Mesenchymal stem cell (in vitro differentiated cells and primary cell): ENCODE measurements at regions not wholly inside any gene's neighbourhood (a gene's known extent, or its start where the extent isn't known, plus 50 kb on each side); places are given as distances from the start of the nearest gene placed in this dataset.
A peak's percentile ranks its signal among the peaks of the same experiment; 100 is the strongest.

Experiments used
- DNase-seq: peaks from one replicate; pipeline ENCODE4 v3.0.0-alpha.2; 2013
- H2AFZ ChIP-seq: one replicate; pipeline ENCODE4 v1.6.1; 2013; ENCODE audit warnings: low read depth, mild to moderate bottlenecking, control low read depth, inconsistent platforms, low read length, moderate library complexity
- H2AK5ac ChIP-seq: 2 replicates; pipeline ENCODE4 v1.6.1; 2013; ENCODE audit warnings: low read length, moderate library complexity, mild to moderate bottlenecking, inconsistent platforms; ENCODE audit not compliant: severe bottlenecking
- H2BK120ac ChIP-seq: one replicate; pipeline ENCODE4 v1.6.1; 2013; ENCODE audit warnings: low read depth, mild to moderate bottlenecking, inconsistent platforms, low read length, moderate library complexity
- H2BK12ac ChIP-seq, 2 experiments: one replicate each; pipeline ENCODE4 v1.6.1; 2013; ENCODE audit warnings: inconsistent platforms in 2 of 2, low read length in 2 of 2, mild to moderate bottlenecking in 2 of 2, moderate library complexity in 2 of 2, control low read depth in 1 of 2
- H2BK15ac ChIP-seq: one replicate; pipeline ENCODE4 v1.6.1; 2013; ENCODE audit warnings: mild to moderate bottlenecking, low read depth, inconsistent platforms; ENCODE audit not compliant: poor library complexity, severe bottlenecking
- H2BK5ac ChIP-seq: 2 replicates; pipeline ENCODE4 v1.6.1; 2013; ENCODE audit warnings: low read depth, mild to moderate bottlenecking, low read length, control low read depth, inconsistent platforms; ENCODE audit not compliant: poor library complexity, severe bottlenecking
- H3K14ac ChIP-seq, 2 experiments: one replicate each; pipeline ENCODE4 v1.6.1; 2013; ENCODE audit warnings: inconsistent platforms in 2 of 2, low read length in 2 of 2, control low read depth in 1 of 2, mild to moderate bottlenecking in 1 of 2, moderate library complexity in 1 of 2
- H3K18ac ChIP-seq, 2 experiments: one replicate each; pipeline ENCODE4 v1.6.1; 2013; ENCODE audit warnings: inconsistent platforms in 2 of 2, low read length in 2 of 2, control low read depth in 1 of 2, low read depth in 1 of 2, mild to moderate bottlenecking in 1 of 2
- H3K23ac ChIP-seq, 2 experiments: one replicate each; pipeline ENCODE4 v1.6.1; 2013; ENCODE audit warnings: inconsistent platforms in 2 of 2, low read length in 2 of 2, mild to moderate bottlenecking in 2 of 2, moderate library complexity in 2 of 2, control low read depth in 1 of 2
- H3K27ac ChIP-seq: 2 replicates; pipeline ENCODE4 v1.5.1; 2013; ENCODE audit warnings: mild to moderate bottlenecking, moderate library complexity, low read length, control low read depth, inconsistent platforms; ENCODE audit not compliant: poor library complexity, severe bottlenecking
- H3K27me3 ChIP-seq, 2 experiments: 2 replicates each; pipeline versions ENCODE4 v1.6.1 to v1.7.0; 2013; ENCODE audit warnings: low read length in 2 of 2, mild to moderate bottlenecking in 2 of 2, moderate library complexity in 2 of 2, control low read depth in 1 of 2, inconsistent platforms in 1 of 2; ENCODE audit not compliant: control insufficient read depth in 1 of 2, insufficient read depth in 1 of 2
- H3K36me3 ChIP-seq, 2 experiments: 2 replicates each; pipeline versions ENCODE4 v1.6.1 to v1.7.0; 2013; ENCODE audit warnings: low read length in 2 of 2, control low read depth in 1 of 2, inconsistent platforms in 1 of 2, low read depth in 1 of 2, mild to moderate bottlenecking in 1 of 2; ENCODE audit not compliant: insufficient read depth in 2 of 2, control insufficient read depth in 1 of 2
- H3K4ac ChIP-seq, 2 experiments: one replicate each; pipeline ENCODE4 v1.6.1; 2013; ENCODE audit warnings: inconsistent platforms in 2 of 2, low read length in 2 of 2, mild to moderate bottlenecking in 2 of 2, moderate library complexity in 2 of 2, control low read depth in 1 of 2, low read depth in 1 of 2
- H3K4me1 ChIP-seq: 2 replicates; pipeline ENCODE4 v1.6.1; 2013; ENCODE audit warnings: low read depth, low read length, control low read depth; ENCODE audit not compliant: control insufficient read depth, insufficient read depth
- H3K4me2 ChIP-seq: 2 replicates; pipeline ENCODE4 v1.6.1; 2013; ENCODE audit warnings: low read length, mild to moderate bottlenecking, inconsistent platforms; ENCODE audit not compliant: poor library complexity, severe bottlenecking
- H3K4me3 ChIP-seq, 2 experiments: 2 replicates each; pipeline versions ENCODE4 v1.5.1 to v1.7.0; 2013; ENCODE audit warnings: low read length in 2 of 2, mild to moderate bottlenecking in 2 of 2, control low read depth in 1 of 2, low read depth in 1 of 2; ENCODE audit not compliant: insufficient read depth in 1 of 2
- H3K79me1 ChIP-seq: replicated peaks from 2 replicates; pipeline ENCODE4 v1.6.1; 2013; ENCODE audit warnings: mild to moderate bottlenecking, control low read depth, low read length, inconsistent platforms; ENCODE audit not compliant: poor library complexity, severe bottlenecking
- H3K9ac ChIP-seq: 2 replicates; pipeline ENCODE4 v1.7.0; 2013; ENCODE audit warnings: mild to moderate bottlenecking, low read length, moderate library complexity
- H3K9me3 ChIP-seq: 2 replicates; pipeline ENCODE4 v1.7.0; 2013; ENCODE audit warnings: mild to moderate bottlenecking, low read length; ENCODE audit not compliant: control insufficient read depth
- H4K8ac ChIP-seq: one replicate; pipeline ENCODE4 v1.6.1; 2013; ENCODE audit warnings: inconsistent platforms, mild to moderate bottlenecking, low read length, moderate library complexity
- H4K91ac ChIP-seq: one replicate; pipeline ENCODE4 v1.6.1; 2013; ENCODE audit warnings: mild to moderate bottlenecking, low read length, inconsistent platforms
- WGBS: methylation state at CpG from one replicate; pipeline ENCODE4 v1.1.7; 2013; ENCODE audit warnings: mixed read lengths; 5-methylcytosine and 5-hydroxymethylcytosine counted together

DNA sequence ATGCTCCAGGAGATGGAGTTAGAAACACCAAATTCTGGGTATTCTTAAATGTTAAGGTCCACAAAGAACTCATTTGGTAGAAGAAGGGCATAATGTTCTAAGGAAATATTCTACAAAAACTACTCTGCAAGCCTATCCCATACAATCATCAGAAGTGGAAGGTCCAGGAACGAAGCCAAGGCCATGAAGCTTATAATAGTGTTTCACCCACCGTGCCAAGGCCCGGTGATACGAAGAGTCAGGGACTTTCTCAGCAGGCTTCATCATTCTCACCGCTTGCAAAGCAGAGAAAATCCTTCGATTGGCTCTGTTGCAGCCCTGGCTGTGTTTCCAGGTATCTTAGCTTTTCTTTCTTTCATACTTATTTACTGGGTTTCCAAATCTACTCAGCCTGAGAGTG lies 351.9 kb upstream of the CELF2 start:
- Histone ChIP-seq H3K9me3 (no peaks in the 10 kb centered on the region), H3K18ac (peak overlapping the region in 1 of 2 experiments; percentile 43), H3K27ac (no peak overlapping the region), H3K4me3 (no peak overlapping the region), H4K91ac (no peak overlapping the region), H2BK5ac (no peak overlapping the region), H3K4me2 (no peak overlapping the region), H3K14ac (no peak overlapping the region), H2AK5ac (no peak overlapping the region), H2BK15ac (no peak overlapping the region), H3K4ac (no peak overlapping the region), H3K23ac (no peak overlapping the region), H3K9ac (no peak overlapping the region), H2BK12ac (no peak overlapping the region), H2AFZ (no peak overlapping the region), H3K27me3 (no peaks in the 10 kb centered on the region), H3K36me3 (no peaks in the 10 kb centered on the region), H3K79me1 (no peaks in the 10 kb centered on the region), H4K8ac (no peak overlapping the region), H2BK120ac (no peak overlapping the region), H3K4me1 (no peaks in the 10 kb centered on the region)
- WGBS, result 94% methylated on average over 6 of the region's 6 CpGs
- no peak for DNase-seq

DNA sequence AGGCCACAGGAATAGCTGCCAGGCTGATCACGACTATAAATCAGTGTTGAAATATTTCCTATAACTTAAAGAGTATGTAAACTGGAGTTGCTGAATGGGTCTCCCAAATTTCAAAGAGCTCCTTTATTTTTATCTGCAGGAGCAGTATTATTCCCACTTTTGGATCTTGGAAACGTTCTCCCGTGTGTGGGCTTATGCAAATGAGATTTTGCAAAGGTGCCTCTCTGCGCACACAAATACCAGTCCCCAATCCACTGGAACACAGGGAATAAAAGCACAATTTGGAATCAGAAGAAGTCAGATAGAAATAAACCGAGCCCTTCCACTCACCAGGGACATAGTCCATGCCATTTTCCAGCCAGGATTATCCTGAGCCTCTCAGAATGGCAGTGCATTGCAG lies 350.2 kb upstream of the CELF2 start:
- Histone ChIP-seq H2AFZ (no peak overlapping the region), H3K4ac (no peak overlapping the region), H2AK5ac (no peak overlapping the region), H3K36me3 (no peaks in the 10 kb centered on the region), H3K4me3 (no peak overlapping the region), H3K27me3 (no peaks in the 10 kb centered on the region), H3K27ac (no peak overlapping the region), H4K91ac (no peak overlapping the region), H3K4me2 (no peak overlapping the region), H3K23ac (no peak overlapping the region), H3K14ac (no peak overlapping the region), H3K9ac (no peak overlapping the region), H3K4me1 (no peaks in the 10 kb centered on the region), H4K8ac (no peak overlapping the region), H3K79me1 (no peaks in the 10 kb centered on the region), H2BK120ac (no peak overlapping the region), H3K9me3 (no peaks in the 10 kb centered on the region), H2BK15ac (no peak overlapping the region), H3K18ac (no peak overlapping the region), H2BK5ac (no peak overlapping the region), H2BK12ac (no peak overlapping the region)
- no peak for DNase-seq
- 92% methylated on average over 4 of the region's 5 CpGs for WGBS

DNA sequence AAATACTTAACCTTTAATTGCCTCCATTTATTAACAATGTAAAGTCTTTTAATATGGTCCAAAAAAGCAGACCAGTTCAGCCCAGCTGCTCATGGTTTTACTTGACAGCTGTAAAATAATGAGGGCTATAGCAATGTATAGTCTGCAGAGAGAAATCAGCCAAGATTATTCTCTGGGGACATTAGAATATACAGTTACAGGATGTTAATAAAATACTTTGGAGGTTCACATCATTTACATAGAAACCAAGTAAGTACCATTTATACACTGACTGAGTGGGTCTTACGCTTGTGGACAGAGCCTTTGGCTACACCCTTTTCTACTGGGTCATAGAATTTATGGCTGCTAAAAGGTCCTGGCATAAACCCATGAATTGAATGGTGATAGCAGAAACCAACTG lies 340.7 kb upstream of the CELF2 start:
- H4K8ac ChIP-seq, result no peak overlapping the region

DNA sequence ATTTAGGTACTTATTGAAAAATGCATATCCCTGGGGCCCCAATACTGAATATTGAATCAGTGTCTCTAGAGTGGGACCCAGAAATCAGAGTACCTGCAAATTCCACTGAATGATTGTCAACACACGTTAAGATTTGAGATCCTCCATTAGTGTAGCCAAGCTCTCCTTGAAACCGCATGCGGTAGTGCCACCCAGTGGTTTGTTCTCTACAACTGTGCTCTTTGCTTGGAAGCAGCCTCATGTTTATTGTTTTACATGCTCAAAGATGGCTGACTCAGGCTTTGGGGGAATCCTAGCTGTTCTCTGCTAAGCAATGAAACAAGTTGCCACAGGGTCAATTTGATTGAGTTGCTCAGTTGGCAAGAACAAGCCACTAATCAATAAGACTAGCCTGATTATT lies 340.2 kb upstream of the CELF2 start:
- 48% methylated on average over 3 of the region's 3 CpGs for WGBS
- H3K23ac ChIP-seq, result no peak overlapping the region
- H3K36me3 ChIP-seq, result no peaks in the 10 kb centered on the region
- no peak overlapping the region for H4K91ac ChIP-seq
- no peak overlapping the region for H2AK5ac ChIP-seq
- H3K27ac ChIP-seq, result no peak overlapping the region
- no peaks in the 10 kb centered on the region for H3K27me3 ChIP-seq
- H3K9ac ChIP-seq, result no peak overlapping the region
- H2AFZ ChIP-seq, result no peak overlapping the region
- H3K4me3 ChIP-seq, result no peak overlapping the region
- DNase-seq, result peak; percentile 75
- no peaks in the 10 kb centered on the region for H3K79me1 ChIP-seq
- no peak overlapping the region for H2BK12ac ChIP-seq
- H4K8ac ChIP-seq, result no peak overlapping the region
- H3K4ac ChIP-seq, result no peak overlapping the region
- no peak overlapping the region for H3K4me2 ChIP-seq
- H2BK120ac ChIP-seq, result no peak overlapping the region
- H3K9me3 ChIP-seq, result peaks cover 5% of the 10 kb centered on the region
- H2BK5ac ChIP-seq, result no peak overlapping the region
- no peak overlapping the region for H3K18ac ChIP-seq
- no peak overlapping the region for H2BK15ac ChIP-seq
- no peak overlapping the region for H3K14ac ChIP-seq
- no peaks in the 10 kb centered on the region for H3K4me1 ChIP-seq

More for the DNA sequence above, 340.7 kb upstream of the CELF2 start:
- Histone ChIP-seq H3K23ac (no peak overlapping the region), H4K91ac (no peak overlapping the region), H3K27ac (no peak overlapping the region), H2AFZ (no peak overlapping the region), H3K79me1 (no peaks in the 10 kb centered on the region), H2AK5ac (no peak overlapping the region), H2BK120ac (no peak overlapping the region), H3K9me3 (peaks cover 5% of the 10 kb centered on the region), H3K4me2 (no peak overlapping the region), H2BK15ac (no peak overlapping the region), H2BK5ac (no peak overlapping the region), H2BK12ac (no peak overlapping the region), H3K4ac (no peak overlapping the region), H3K18ac (peak overlapping the region in 1 of 2 experiments; percentile 21), H3K14ac (no peak overlapping the region), H3K9ac (no peak overlapping the region), H3K4me3 (no peak overlapping the region), H3K27me3 (no peaks in the 10 kb centered on the region), H3K4me1 (no peaks in the 10 kb centered on the region), H3K36me3 (no peaks in the 10 kb centered on the region)
- no peak for DNase-seq
- 100% methylated on average over 1 of the region's 1 CpG for WGBS
